GM23338 (cell line): ENCODE measurements at regions not wholly inside any gene's neighbourhood (a gene's known extent, or its start where the extent isn't known, plus 50 kb on each side); places are given as distances from the start of the nearest gene placed in this dataset.

Experiments
- ATAC-seq: fragments of 200-7000 bp; cut with Tn5 transposase; 3 replicates; pipeline ENCODE4 v1.9.1; 2020
- DNase-seq: peaks from one replicate; pipeline ENCODE4 v3.0.0-alpha.2; 2015; ENCODE audit warnings: low spot score
- H2AFZ ChIP-seq: fragments of 200-600 bp; sonication (generic); 2 replicates; pipeline ENCODE4 v1.8.0; 2016; ENCODE audit warnings: antibody characterized with exemption, mild to moderate bottlenecking, moderate library complexity
- H3F3A ChIP-seq: fragments of 200-600 bp; sonication (generic); replicated peaks from 2 replicates; pipeline ENCODE4 v1.8.0; 2017; ENCODE audit warnings: antibody characterized with exemption, mixed run types, low read depth
- H3K27ac ChIP-seq: fragments of 200-600 bp; sonication (generic); 2 replicates; pipeline ENCODE4 v1.6.1; 2016; ENCODE audit warnings: low read depth
- H3K27me3 ChIP-seq: fragments of 200-600 bp; sonication (generic); 2 replicates; pipeline ENCODE4 v1.8.0; 2016; ENCODE audit warnings: mild to moderate bottlenecking, mixed run types, moderate library complexity; ENCODE audit not compliant: insufficient read depth
- H3K36me3 ChIP-seq: fragments of 200-600 bp; sonication (generic); 2 replicates; pipeline ENCODE4 v1.8.0; 2016; ENCODE audit warnings: mild to moderate bottlenecking; ENCODE audit not compliant: insufficient read depth
- H3K4me1 ChIP-seq: fragments of 200-600 bp; sonication (generic); 2 replicates; pipeline ENCODE4 v1.8.0; 2016; ENCODE audit warnings: mild to moderate bottlenecking, moderate library complexity; ENCODE audit not compliant: insufficient read depth
- H3K4me2 ChIP-seq: fragments of 200-600 bp; sonication (generic); 2 replicates; pipeline ENCODE4 v1.7.1; 2017; ENCODE audit warnings: mixed run types
- H3K4me3 ChIP-seq: fragments of 200-600 bp; sonication (generic); 2 replicates; pipeline ENCODE4 v1.6.1; 2016; ENCODE audit warnings: mixed run types
- H3K79me2 ChIP-seq: fragments of 200-600 bp; sonication (generic); replicated peaks from 2 replicates; pipeline ENCODE4 v1.8.0; 2017; ENCODE audit warnings: mild to moderate bottlenecking; ENCODE audit not compliant: insufficient read depth
- H3K9me2 ChIP-seq: fragments of 200-600 bp; sonication (generic); 2 replicates; pipeline ENCODE4 v1.8.0; 2017; ENCODE audit not compliant: insufficient read depth
- H4K20me1 ChIP-seq: fragments of 200-600 bp; sonication (generic); replicated peaks from 2 replicates; pipeline ENCODE4 v1.8.0; 2017; ENCODE audit warnings: mild to moderate bottlenecking; ENCODE audit not compliant: insufficient read depth
- H3K27ac Mint-ChIP-seq: 2 replicates; pipeline ENCODE4 v1.8.0; 2020; ENCODE audit warnings: inconsistent platforms, mild to moderate bottlenecking, moderate library complexity, mixed read lengths
- H3K27me3 Mint-ChIP-seq: 3 replicates; pipeline ENCODE4 v1.8.0; 2022; ENCODE audit warnings: low read depth, mild to moderate bottlenecking, moderate library complexity, mixed read lengths, inconsistent platforms; ENCODE audit not compliant: insufficient read depth, poor library complexity
- H3K36me3 Mint-ChIP-seq: 3 replicates; pipeline ENCODE4 v1.8.0; 2021; ENCODE audit warnings: low read depth, mild to moderate bottlenecking, inconsistent platforms, moderate library complexity, mixed read lengths
- H3K4me1 Mint-ChIP-seq: 3 replicates; pipeline ENCODE4 v1.8.0; 2020; ENCODE audit warnings: mild to moderate bottlenecking, inconsistent platforms, mixed read lengths
- H3K4me3 Mint-ChIP-seq: 3 replicates; pipeline ENCODE4 v1.8.0; 2021; ENCODE audit warnings: moderate library complexity, mild to moderate bottlenecking, inconsistent platforms, mixed read lengths
- H3K9me3 Mint-ChIP-seq: 3 replicates; pipeline ENCODE4 v1.8.0; 2020; ENCODE audit warnings: moderate library complexity, mild to moderate bottlenecking, inconsistent platforms, mixed read lengths
- CREB1 ChIP-seq: fragments of 250-450 bp; sonication (Bioruptor Pico); IDR thresholded peaks from 2 replicates; pipeline ENCODE4 v1.5.0; 2020; ENCODE audit warnings: low read depth, mild to moderate bottlenecking, moderate library complexity
- CTCF ChIP-seq, 2 experiments: fragments of 200-600 bp in 1 of 2; sonication (generic) in 1 of 2; conservative IDR thresholded peaks; 2 replicates each; pipeline versions ENCODE4 v1.5.1 to v1.6.1; 2016 to 2017; ENCODE audit warnings: antibody characterized with exemption in 2 of 2, low read depth in 2 of 2, mild to moderate bottlenecking in 2 of 2, moderate library complexity in 1 of 2
- ETS1 ChIP-seq: IDR thresholded peaks from 2 replicates; pipeline ENCODE4 v1.6.1; 2016; ENCODE audit warnings: antibody characterized with exemption
- EZH2 ChIP-seq: fragments of 200-600 bp; sonication (generic); IDR thresholded peaks from one replicate; pipeline ENCODE4 v1.8.0; 2017; ENCODE audit warnings: antibody characterized with exemption, mild to moderate bottlenecking, low read depth; ENCODE audit not compliant: unreplicated experiment
- JUNB ChIP-seq: IDR thresholded peaks from one replicate; pipeline ENCODE4 v1.6.1; 2016; ENCODE audit warnings: antibody characterized with exemption; ENCODE audit not compliant: unreplicated experiment
- NANOG ChIP-seq: IDR thresholded peaks from 2 replicates; pipeline ENCODE4 v1.6.1; 2016; ENCODE audit warnings: antibody characterized with exemption, borderline replicate concordance
- POLR2AphosphoS5 ChIP-seq: IDR thresholded peaks from 2 replicates; pipeline ENCODE4 v1.6.1; 2016; ENCODE audit warnings: antibody characterized with exemption, low read depth
- REST ChIP-seq: IDR thresholded peaks from one replicate; pipeline ENCODE4 v1.6.1; 2018; ENCODE audit warnings: antibody characterized with exemption; ENCODE audit not compliant: unreplicated experiment
- ZNF462 ChIP-seq: fragments of 250-450 bp; sonication (Bioruptor Pico); IDR thresholded peaks from 2 replicates; pipeline ENCODE4 v1.5.0; 2020; ENCODE audit warnings: mild to moderate bottlenecking, moderate library complexity

- Mint-ChIP-seq H3K9me3 (peaks cover 16% of the 10 kb centered on the region), H3K27ac (no peak overlapping the region), H3K4me3 (no peak overlapping the region), H3K27me3 (no peaks in the 10 kb centered on the region), H3K36me3 (peaks cover 14% of the 10 kb centered on the region; the same call in 2 of the 3 replicates), H3K4me1 (peaks cover 6% of the 10 kb centered on the region; the same call in 2 of the 3 replicates)
- no peak overlapping the region for H3K4me2 ChIP-seq
- no peak overlapping the region for H2AFZ ChIP-seq
- H3K79me2 ChIP-seq = no peaks in the 10 kb centered on the region
- TF ChIP-seq NANOG (no peak), CTCF (conservative IDR thresholded peaks at IDR 0.05; ENCODE audit: low read depth in 2 of 2) (no peak), POLR2AphosphoS5 (no peak), JUNB (no peak), REST (no peak), ETS1 (no peak), EZH2 (no peak), CREB1 (CRISPR knock-in tag) (no peak)
- peaks cover 14% of the 10 kb centered on the region for H3K4me1 ChIP-seq
- no peaks in the 10 kb centered on the region for H3F3A ChIP-seq
- no peaks in the 10 kb centered on the region for H3K9me2 ChIP-seq
- ATAC-seq (no peak), DNase-seq (no peak)
- H3K36me3 ChIP-seq = no peaks in the 10 kb centered on the region
- no peak overlapping the region for H3K27ac ChIP-seq
- H4K20me1 ChIP-seq = no peaks in the 10 kb centered on the region
- no peaks in the 10 kb centered on the region for H3K27me3 ChIP-seq
- H3K4me3 ChIP-seq = no peak overlapping the region
Measured at GRCh38 chr1:219072329-219072728, 101.3 kb upstream of the LYPLAL1 start.

GRCh38 chr1:219074084-219074728 is 99.5 kb upstream of the LYPLAL1 start:
- no peaks in the 10 kb centered on the region for H3K36me3 ChIP-seq
- H3K79me2 ChIP-seq = no peaks in the 10 kb centered on the region
- H2AFZ ChIP-seq = no peak overlapping the region
- Mint-ChIP-seq H3K36me3 (peaks cover 14% of the 10 kb centered on the region; the same call in 2 of the 3 replicates), H3K4me3 (no peak overlapping the region), H3K4me1 (peaks cover 6% of the 10 kb centered on the region; the same call in 2 of the 3 replicates), H3K27ac (no peak overlapping the region), H3K27me3 (no peaks in the 10 kb centered on the region), H3K9me3 (peaks cover 16% of the 10 kb centered on the region)
- DNase-seq = no peak
- no peak overlapping the region for H3K4me3 ChIP-seq
- H3K4me1 ChIP-seq = peaks cover 14% of the 10 kb centered on the region
- H3K9me2 ChIP-seq = no peaks in the 10 kb centered on the region
- no peak overlapping the region for H3K27ac ChIP-seq
- H3K4me2 ChIP-seq = no peak overlapping the region
- no peak for ATAC-seq
- no peaks in the 10 kb centered on the region for H3F3A ChIP-seq
- H3K27me3 ChIP-seq = no peaks in the 10 kb centered on the region
- H4K20me1 ChIP-seq = no peaks in the 10 kb centered on the region
- TF ChIP-seq ZNF462 (CRISPR knock-in tag) (no peak), JUNB (no peak)
